Erythroblast (primary cell): ENCODE measurements at regions not wholly inside any gene's neighbourhood (a gene's known extent, or its start where the extent isn't known, plus 50 kb on each side); places are given as distances from the start of the nearest gene placed in this dataset.

Source experiments
- GATA1 ChIP-seq: IDR thresholded peaks from 2 replicates; pipeline ENCODE4 v1.6.1; 2011; ENCODE audit warnings: low read depth, mild to moderate bottlenecking, control low read depth, low read length, moderate library complexity
- POLR2A ChIP-seq: IDR thresholded peaks from 2 replicates; pipeline ENCODE4 v1.6.1; 2011; ENCODE audit warnings: mild to moderate bottlenecking, low read length

GRCh38 chr15:96272427-96272826 is 58.1 kb upstream of the NR2F2 start:
- TF ChIP-seq POLR2A (no peak), GATA1 (no peak)
